HEK293 (cell line): ENCODE measurements at regions not wholly inside any gene's neighbourhood (a gene's known extent, or its start where the extent isn't known, plus 50 kb on each side); places are given as distances from the start of the nearest gene placed in this dataset.

Experiments
- BCL11A ChIP-seq: fragments of 450-650 bp; formaldehyde crosslinking; IDR thresholded peaks from 2 replicates; pipeline ENCODE4 v1.5.1; 2016; ENCODE audit warnings: low read depth, missing biosample characterization, missing genetic modification characterization
- CTCF ChIP-seq: fragments of 450-650 bp; formaldehyde crosslinking; IDR thresholded peaks from 2 replicates; pipeline ENCODE4 v1.5.1; 2016; ENCODE audit warnings: missing biosample characterization, missing genetic modification characterization
- GLIS1 ChIP-seq: fragments of 450-650 bp; formaldehyde crosslinking; IDR thresholded peaks from 2 replicates; pipeline ENCODE4 v1.5.1; 2016; ENCODE audit warnings: missing biosample characterization, missing genetic modification characterization
- KLF10 ChIP-seq: fragments of 450-650 bp; IDR thresholded peaks from 2 replicates; pipeline ENCODE4 v1.5.1; 2018; ENCODE audit warnings: missing biosample characterization, mild to moderate bottlenecking, missing genetic modification characterization
- REST ChIP-seq: fragments of 450-650 bp; formaldehyde crosslinking; IDR thresholded peaks from 2 replicates; pipeline ENCODE4 v1.5.1; 2016; ENCODE audit warnings: missing biosample characterization, missing genetic modification characterization
- SETDB1 ChIP-seq: IDR thresholded peaks from one replicate; pipeline ENCODE4 v1.6.1; 2017; ENCODE audit warnings: mild to moderate bottlenecking, low read length, moderate library complexity, mixed read lengths; ENCODE audit not compliant: insufficient read length
- YY1 ChIP-seq: fragments of 450-650 bp; formaldehyde crosslinking; IDR thresholded peaks from 2 replicates; pipeline ENCODE4 v1.5.1; 2018; ENCODE audit warnings: missing biosample characterization, missing genetic modification characterization
- ZNF175 ChIP-seq: fragments of 450-650 bp; formaldehyde crosslinking; IDR thresholded peaks from 2 replicates; pipeline ENCODE4 v1.5.1; 2016; ENCODE audit warnings: missing biosample characterization, missing genetic modification characterization
- ZNF274 ChIP-seq, 2 experiments: fragments of 200-500 bp in 1 of 2; fragments of 450-650 bp in 1 of 2; sonication (Bioruptor generic) in 1 of 2; formaldehyde crosslinking in 1 of 2; IDR thresholded peaks; 2 replicates each; pipeline versions ENCODE4 v1.5.1 to v1.6.1; 2014 to 2016; ENCODE audit warnings: borderline replicate concordance in 1 of 2, inconsistent platforms in 1 of 2, low read length in 1 of 2, missing biosample characterization in 1 of 2, missing genetic modification characterization in 1 of 2
- ZNF580 ChIP-seq: fragments of 450-650 bp; formaldehyde crosslinking; IDR thresholded peaks from 2 replicates; pipeline ENCODE4 v1.5.1; 2016; ENCODE audit warnings: missing biosample characterization, missing genetic modification characterization

- TF ChIP-seq YY1 (tag by site-specific recombination) (no peak), ZNF175 (tag by site-specific recombination) (no peak), REST (tag by site-specific recombination) (no peak), KLF10 (tag by site-specific recombination) (no peak), GLIS1 (no peak), CTCF (tag by site-specific recombination) (no peak), BCL11A (tag by site-specific recombination) (no peak), ZNF580 (tag by site-specific recombination) (no peak), SETDB1 (no peak), ZNF274 (IDR thresholded peaks at IDR 0.05; ENCODE audit: low read length) (no peak), ZNF274 (tag by site-specific recombination; IDR thresholded peaks at IDR 0.05; ENCODE audit: borderline replicate concordance) (no peak)
These were observed 70.4 kb downstream of the SPRY4 start for GRCh38 chr5:142254431-142254830.
